K562 (cell line): ENCODE measurements at regions not wholly inside any gene's neighbourhood (a gene's known extent, or its start where the extent isn't known, plus 50 kb on each side); places are given as distances from the start of the nearest gene placed in this dataset.
A peak's percentile ranks its signal among the peaks of the same experiment; 100 is the strongest.

Experiments used
- ATAC-seq: fragments of 200-7000 bp; cut with Tn5 transposase; 3 replicates; pipeline ENCODE4 v1.9.1; 2020; ENCODE audit warnings: moderate library complexity
- BruUV-seq: library from RNA; stranded (reverse); fragments of 400-500 nt; replicated peaks from 2 replicates; lab custom pipeline; 2021; lab: Mats Ljungman, UMichigan
- CTCF ChIA-PET: fragments of 300-600 bp; formaldehyde crosslinking; extraction: SDS; loops from one replicate; lab custom pipeline; 2021; ENCODE audit warnings: low intra/inter-chr PET ratio; lab: Yijun Ruan, JAX
- POLR2A ChIA-PET: fragments of 300-600, 350-650 bp; sonication (Branson Sonifier 250); formaldehyde crosslinking; extraction: SDS; loops from one replicate; lab custom pipeline; 2021; ENCODE audit warnings: antibody characterized with exemption, inconsistent platforms; lab: Yijun Ruan, JAX
- DNase-seq, 4 experiments: peaks; one replicate each; pipeline versions ENCODE4 v3.0.0 to v3.0.0-alpha.2; 2011 to 2018; ENCODE audit warnings: low spot score in 3 of 4, mixed read lengths in 3 of 4; ENCODE audit errors: extremely low read depth in 1 of 4
- FAIRE-seq: peaks from 2 replicates; lab custom pipeline; 2011; peaks lifted over from hg19 to GRCh38; lab: Jason Lieb, UNC
- H2AFZ ChIP-seq: 2 replicates; pipeline ENCODE4 v1.6.0; 2011; ENCODE audit warnings: low read depth, low read length, control low read depth, inconsistent platforms
- H3K27ac ChIP-seq: fragments of 200-600 bp; 3 replicates; pipeline ENCODE4 v1.8.0; 2011; ENCODE audit warnings: low read depth, mild to moderate bottlenecking, control low read depth, inconsistent platforms, low read length, moderate library complexity, mixed read lengths; ENCODE audit errors: extremely low read depth
- H3K27me3 ChIP-seq, 2 experiments: fragments of 300-600 bp in 1 of 2; 2 replicates in 1 of 2; 3 replicates in 1 of 2; pipeline versions ENCODE4 v1.6.0 to v1.8.0; 2011; ENCODE audit warnings: inconsistent platforms in 2 of 2, low read length in 2 of 2, mild to moderate bottlenecking in 1 of 2, mixed read lengths in 1 of 2, moderate library complexity in 1 of 2; ENCODE audit not compliant: control insufficient read depth in 2 of 2, insufficient read depth in 2 of 2
- H3K36me3 ChIP-seq: fragments of 300-600 bp; 3 replicates; pipeline ENCODE4 v1.8.0; 2011; ENCODE audit warnings: mild to moderate bottlenecking, low read length, inconsistent platforms; ENCODE audit not compliant: control insufficient read depth, insufficient read depth
- H3K4me1 ChIP-seq, 2 experiments: fragments of 200-600 bp in 1 of 2; replicated peaks in 1 of 2; 2 replicates in 1 of 2; 3 replicates in 1 of 2; pipeline versions ENCODE4 v1.5.1 to v1.8.0; 2011; ENCODE audit warnings: inconsistent platforms in 2 of 2, low read length in 2 of 2, mild to moderate bottlenecking in 1 of 2, mixed read lengths in 1 of 2, moderate library complexity in 1 of 2; ENCODE audit not compliant: control insufficient read depth in 2 of 2, insufficient read depth in 2 of 2
- H3K4me2 ChIP-seq: 2 replicates; pipeline ENCODE4 v1.6.1; 2011; ENCODE audit warnings: low read length, control low read depth, inconsistent platforms, mixed read lengths; ENCODE audit not compliant: insufficient read depth
- H3K4me3 ChIP-seq: fragments of 200-600 bp; sonication (generic), shearing (Covaris generic); 2 replicates; pipeline ENCODE4 v1.5.1; 2016; ENCODE audit warnings: control low read depth, inconsistent platforms
- H3K79me2 ChIP-seq: fragments of 200-600 bp; 3 replicates; pipeline ENCODE4 v1.8.0; 2011; ENCODE audit warnings: low read length, inconsistent platforms; ENCODE audit not compliant: control insufficient read depth, insufficient read depth
- H3K9ac ChIP-seq, 2 experiments: 2 replicates each; pipeline versions ENCODE4 v1.6.0 to v1.6.1; 2011; ENCODE audit warnings: low read depth in 2 of 2, low read length in 2 of 2, control low read depth in 1 of 2, inconsistent platforms in 1 of 2, mild to moderate bottlenecking in 1 of 2, mixed read lengths in 1 of 2; ENCODE audit not compliant: insufficient read depth in 1 of 2
- H3K9me1 ChIP-seq: one replicate; pipeline ENCODE4 v1.6.0; 2011; ENCODE audit warnings: inconsistent platforms, mild to moderate bottlenecking, low read length, moderate library complexity; ENCODE audit not compliant: control insufficient read depth, insufficient read depth
- H3K9me3 ChIP-seq: replicated peaks from 2 replicates; pipeline ENCODE4 v1.5.1; 2011; ENCODE audit warnings: low read depth, low read length, inconsistent platforms; ENCODE audit not compliant: control insufficient read depth, insufficient read depth
- H4K20me1 ChIP-seq: replicated peaks from 2 replicates; pipeline ENCODE4 v1.6.1; 2011; ENCODE audit warnings: low read length, inconsistent platforms, mixed read lengths; ENCODE audit not compliant: control insufficient read depth, insufficient read depth
- HDAC8 ChIP-seq: fragments of 450-650 bp; IDR thresholded peaks from 2 replicates; pipeline ENCODE4 v1.6.1; 2016; ENCODE audit warnings: mild to moderate bottlenecking, missing genetic modification characterization, moderate library complexity, missing compliant biosample characterization
- HIVEP1 ChIP-seq: fragments of 250-450 bp; sonication (Bioruptor Pico); IDR thresholded peaks from 2 replicates; pipeline ENCODE4 v1.4.0; 2020; ENCODE audit warnings: mild to moderate bottlenecking
- HMGN3 ChIP-seq: IDR thresholded peaks from 2 replicates; pipeline ENCODE4 v1.6.1; 2011; ENCODE audit warnings: borderline replicate concordance, low read depth, mild to moderate bottlenecking, mixed read lengths, low read length; ENCODE audit not compliant: insufficient read length; ENCODE audit errors: extremely low read depth
- MCM2 ChIP-seq: fragments of 450-650 bp; IDR thresholded peaks from 2 replicates; pipeline ENCODE4 v1.6.1; 2017; ENCODE audit warnings: low read depth, mild to moderate bottlenecking
- MEF2A ChIP-seq: IDR thresholded peaks from 2 replicates; pipeline ENCODE4 v1.6.1; 2011; ENCODE audit warnings: low read depth, mild to moderate bottlenecking, low read length, moderate library complexity; ENCODE audit not compliant: control insufficient read depth
- NR2F6 ChIP-seq: fragments of 450-650 bp; formaldehyde crosslinking; IDR thresholded peaks from 2 replicates; pipeline ENCODE4 v1.4.0; 2020; ENCODE audit warnings: mild to moderate bottlenecking
- POLR3A ChIP-seq: IDR thresholded peaks from 2 replicates; pipeline ENCODE4 v1.6.1; 2011; ENCODE audit warnings: borderline replicate concordance, mild to moderate bottlenecking, moderate library complexity; ENCODE audit not compliant: insufficient read length, insufficient read depth; ENCODE audit errors: extremely low read depth
- RBM34 ChIP-seq: fragments of 200-400 bp; formaldehyde crosslinking; IDR thresholded peaks from 2 replicates; pipeline ENCODE4 v1.6.1; 2018; ENCODE audit warnings: low read length, borderline replicate concordance; ENCODE audit not compliant: insufficient read depth
- ZKSCAN1 ChIP-seq: fragments of 150-350 bp; IDR thresholded peaks from 2 replicates; pipeline ENCODE4 v1.6.1; 2016; ENCODE audit warnings: low read depth, low read length
- ZNF316 ChIP-seq: fragments of 450-650 bp; IDR thresholded peaks from 2 replicates; pipeline ENCODE4 v1.6.1; 2016
- WGBS: fragments of 100-300 bp; shearing (Covaris generic); methylation state at CpG from one replicate; pipeline ENCODE4 v1.1.6; 2016; ENCODE audit warnings: low coverage, mixed read lengths; ENCODE audit not compliant: insufficient coverage; ENCODE audit errors: missing lambda C conversion rate; 5-methylcytosine and 5-hydroxymethylcytosine counted together
- in situ Hi-C: fragments of 300-500 bp; cut with MboI; formaldehyde crosslinking; loops from 4 replicates; pipeline ENCODE4 v1.15.0; 2018; ENCODE audit warnings: inconsistent platforms, mixed read lengths
- intact Hi-C: fragments of 100-400 bp; cut with micrococcal nuclease; formaldehyde crosslinking; loops from 2 replicates; pipeline ENCODE4 v1.14.2; 2022
- TF ChIP-seq, protein P1 (sequence below): fragments of 250-450 bp; sonication (Bioruptor Pico); IDR thresholded peaks from 2 replicates; pipeline ENCODE4 v1.6.1; 2021; ENCODE audit warnings: mild to moderate bottlenecking
- TF ChIP-seq, protein P2 (sequence below): IDR thresholded peaks from 2 replicates; pipeline ENCODE4 v1.6.1; 2011; ENCODE audit not compliant: insufficient read length; ENCODE audit errors: extremely low read depth

DNA sequence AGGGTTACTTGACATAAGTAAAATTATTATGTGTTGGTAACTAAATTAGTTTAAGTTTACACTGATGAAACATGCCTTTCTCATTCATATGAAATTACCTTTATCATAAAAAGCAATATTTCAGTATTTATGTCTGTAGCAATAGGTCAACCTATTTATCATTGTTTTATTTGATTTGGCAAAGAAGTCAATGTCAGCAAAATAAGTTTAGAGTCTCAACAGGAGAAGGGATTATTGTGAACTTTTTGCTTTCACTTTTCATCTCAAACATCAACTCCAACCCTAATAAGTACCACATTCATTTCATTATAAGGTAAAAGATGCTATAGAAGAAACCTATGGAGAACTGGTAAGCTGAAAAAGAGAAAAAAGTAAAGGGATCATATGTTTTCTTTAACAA lies 1015.4 kb upstream of the ADGRL4 start:
- Histone ChIP-seq H3K36me3 (no peaks in the 10 kb centered on the region), H3K9me3 (no peaks in the 10 kb centered on the region; the same call in none of the 2 replicates), H3K4me1 (no peaks in the 10 kb centered on the region), H3K9me1 (no peaks in the 10 kb centered on the region), H3K9ac (no peak overlapping the region), H4K20me1 (no peaks in the 10 kb centered on the region), H3K4me2 (no peak overlapping the region), H3K27me3 (no peaks in the 10 kb centered on the region), H3K27ac (no peak overlapping the region), H3K4me3 (no peak overlapping the region), H3K79me2 (no peaks in the 10 kb centered on the region), H2AFZ (no peak overlapping the region)
- TF ChIP-seq ZNF316: peak; percentile 12; the same call in 1 of the 2 replicates
- no peak for TF ChIP-seq HIVEP1
- TF ChIP-seq MEF2A: no peak
- BruUV-seq: no TSS peak
- FAIRE-seq (no peak), DNase-seq (no peak), ATAC-seq (no peak)
- in situ Hi-C loops: no loop called here
- CTCF ChIA-PET: no interaction called here
- POLR2A ChIA-PET: no interaction called here
- intact Hi-C loops: no loop called here

DNA sequence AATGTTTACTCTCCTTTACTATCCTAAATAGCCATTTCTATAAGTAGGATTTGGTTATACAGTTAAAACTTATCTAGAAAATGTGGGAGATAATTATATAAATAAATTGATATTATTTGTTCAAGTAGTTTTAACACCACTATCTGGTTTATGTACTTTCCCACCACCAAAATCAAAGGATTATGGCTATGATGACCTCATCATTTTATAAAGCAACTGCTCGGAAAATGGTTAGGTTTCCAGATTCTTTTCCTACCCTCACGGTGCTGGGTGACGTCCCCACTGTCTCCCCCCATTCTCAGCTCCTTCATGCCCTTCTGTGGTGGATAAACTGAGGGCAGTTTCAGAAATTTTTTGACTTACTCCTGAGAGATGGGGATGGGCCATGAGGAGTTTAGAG lies 1011.8 kb upstream of the ADGRL4 start:
- WGBS: 0% methylated on average over 3 of the region's 3 CpGs
- CTCF ChIA-PET: no interaction called here
- Histone ChIP-seq H4K20me1 (no peaks in the 10 kb centered on the region), H3K27me3 (no peaks in the 10 kb centered on the region), H3K4me3 (no peak overlapping the region), H3K36me3 (no peaks in the 10 kb centered on the region), H3K27ac (no peak overlapping the region), H2AFZ (no peak overlapping the region), H3K4me2 (no peak overlapping the region), H3K4me1 (no peaks in the 10 kb centered on the region), H3K9me1 (no peaks in the 10 kb centered on the region), H3K9ac (no peak overlapping the region), H3K9me3 (no peaks in the 10 kb centered on the region; the same call in none of the 2 replicates), H3K79me2 (no peaks in the 10 kb centered on the region)
- POLR2A ChIA-PET: no interaction called here
- TF ChIP-seq, protein P1, sequence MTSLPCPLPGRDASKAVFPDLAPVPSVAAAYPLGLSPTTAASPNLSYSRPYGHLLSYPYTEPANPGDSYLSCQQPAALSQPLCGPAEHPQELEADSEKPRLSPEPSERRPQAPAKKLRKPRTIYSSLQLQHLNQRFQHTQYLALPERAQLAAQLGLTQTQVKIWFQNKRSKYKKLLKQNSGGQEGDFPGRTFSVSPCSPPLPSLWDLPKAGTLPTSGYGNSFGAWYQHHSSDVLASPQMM: no peak
- TF ChIP-seq NR2F6 (no peak), ZKSCAN1 (no peak), HDAC8 (tag) (no peak), MCM2 (no peak), RBM34 (no peak), HMGN3 (no peak), POLR3A (no peak)
- TF ChIP-seq, protein P2, sequence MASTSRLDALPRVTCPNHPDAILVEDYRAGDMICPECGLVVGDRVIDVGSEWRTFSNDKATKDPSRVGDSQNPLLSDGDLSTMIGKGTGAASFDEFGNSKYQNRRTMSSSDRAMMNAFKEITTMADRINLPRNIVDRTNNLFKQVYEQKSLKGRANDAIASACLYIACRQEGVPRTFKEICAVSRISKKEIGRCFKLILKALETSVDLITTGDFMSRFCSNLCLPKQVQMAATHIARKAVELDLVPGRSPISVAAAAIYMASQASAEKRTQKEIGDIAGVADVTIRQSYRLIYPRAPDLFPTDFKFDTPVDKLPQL: no peak
- in situ Hi-C loops: no loop called here
- no TSS peak for BruUV-seq
- FAIRE-seq (no peak), DNase-seq (no peak), ATAC-seq (no peak)
- intact Hi-C loops: no loop called here
